ENCODE measurements at regions not wholly inside any gene's neighbourhood (a gene's known extent, or its start where the extent isn't known, plus 50 kb on each side); places are given as distances from the start of the nearest gene placed in this dataset.

- no peaks in the 10 kb centered on the region for H3K79me2 ChIP-seq (ENCODE audit: control insufficient read depth, insufficient read depth, low read length, poor library complexity)
These were observed 163.3 kb upstream of the IER5L start for GRCh38 chr9:129341171-129341986.

GRCh38 chr9:129340427-129341170, 162.5 kb upstream of the IER5L start:
- peaks cover 18 to 41% of the 10 kb centered on the region in 2 experiments for H3K4me1 ChIP-seq (ENCODE audit: control insufficient read depth in 1 of 2, insufficient read depth in 2 of 2, low read length in 2 of 2)
- H2BK5ac ChIP-seq (ENCODE audit: low read depth, low read length, poor library complexity), result no peak overlapping the region
- H3K4me2 ChIP-seq (ENCODE audit: low read length), result no peak overlapping the region
- H3K4me3 ChIP-seq (ENCODE audit: low read depth, low read length), result no peak overlapping the region
- H3K36me3 ChIP-seq (ENCODE audit: control insufficient read depth in 1 of 2, insufficient read depth in 2 of 2, low read length in 2 of 2), result no peaks in the 10 kb centered on the region
- WGBS (ENCODE audit: extremely low coverage, insufficient coverage, insufficient read length), result 100% methylated on average over 4 of the region's 15 CpGs
- peak overlapping the region; percentile 26 for H2BK120ac ChIP-seq (ENCODE audit: insufficient read depth, low read length, poor library complexity)
- DNase-seq, result no peak
- H3K4ac ChIP-seq (ENCODE audit: low read depth, low read length), result peak overlapping the region; percentile 31
- H2AK5ac ChIP-seq (ENCODE audit: low read length), result peak overlapping the region; percentile 35
- H3K23ac ChIP-seq (ENCODE audit: low read length), result peak overlapping the region; percentile 47
- H4K91ac ChIP-seq (ENCODE audit: low read depth, low read length), result peak overlapping the region; percentile 65
- H2AFZ ChIP-seq (ENCODE audit: insufficient read depth, low read length, poor library complexity), result no peak overlapping the region
- H3K14ac ChIP-seq (ENCODE audit: low read length), result no peak overlapping the region
- peak overlapping the region; percentile 81 for H2BK12ac ChIP-seq (ENCODE audit: low read length)
- no peak overlapping the region for H4K12ac ChIP-seq (ENCODE audit: low read depth, low read length)
- no peaks in the 10 kb centered on the region for H3K27me3 ChIP-seq (ENCODE audit: insufficient read depth, low read length)
- peak overlapping the region; percentile 1 for H4K8ac ChIP-seq (ENCODE audit: low read depth, low read length)
- H3K18ac ChIP-seq (ENCODE audit: low read length), result no peak overlapping the region
- peaks cover 39% of the 10 kb centered on the region for H3K79me1 ChIP-seq (ENCODE audit: low read length)
- H3K9ac ChIP-seq (ENCODE audit: low read length), result no peak overlapping the region
- peaks cover 5% of the 10 kb centered on the region for H3K9me3 ChIP-seq (ENCODE audit: insufficient read depth, low read depth, low read length)
- H3K27ac ChIP-seq (ENCODE audit: low read depth, low read length), result no peak overlapping the region
- H3K79me2 ChIP-seq (ENCODE audit: control insufficient read depth, insufficient read depth, low read length, poor library complexity), result no peaks in the 10 kb centered on the region

More at GRCh38 chr9:129341171-129341986, 163.3 kb upstream of the IER5L start:
- H2AK5ac ChIP-seq (ENCODE audit: low read length), result peak overlapping the region; percentile 35
- H3K4me2 ChIP-seq (ENCODE audit: low read length), result no peak overlapping the region
- H3K4me3 ChIP-seq (ENCODE audit: low read depth, low read length), result no peak overlapping the region
- H3K14ac ChIP-seq (ENCODE audit: low read length), result peak overlapping the region; percentile 4
- no CpG with 5 or more reads among the region's 30 CpGs for WGBS (ENCODE audit: extremely low coverage, insufficient coverage, insufficient read length)
- H3K4me1 ChIP-seq (ENCODE audit: control insufficient read depth in 1 of 2, insufficient read depth in 2 of 2, low read length in 2 of 2), result peaks cover 18 to 36% of the 10 kb centered on the region in 2 experiments
- H3K9ac ChIP-seq (ENCODE audit: low read length), result no peak overlapping the region
- peak overlapping the region; percentile 31 for H3K4ac ChIP-seq (ENCODE audit: low read depth, low read length)
- peak overlapping the region; percentile 26 for H2BK120ac ChIP-seq (ENCODE audit: insufficient read depth, low read length, poor library complexity)
- H2AFZ ChIP-seq (ENCODE audit: insufficient read depth, low read length, poor library complexity), result no peak overlapping the region
- H2BK12ac ChIP-seq (ENCODE audit: low read length), result peak overlapping the region; percentile 81
- peaks cover 5% of the 10 kb centered on the region for H3K9me3 ChIP-seq (ENCODE audit: insufficient read depth, low read depth, low read length)
- no peak overlapping the region for H3K27ac ChIP-seq (ENCODE audit: low read depth, low read length)
- H3K18ac ChIP-seq (ENCODE audit: low read length), result no peak overlapping the region
- H3K27me3 ChIP-seq (ENCODE audit: insufficient read depth, low read length), result no peaks in the 10 kb centered on the region
- H3K79me1 ChIP-seq (ENCODE audit: low read length), result peaks cover 33% of the 10 kb centered on the region
- H3K23ac ChIP-seq (ENCODE audit: low read length), result no peak overlapping the region
- H4K12ac ChIP-seq (ENCODE audit: low read depth, low read length), result no peak overlapping the region
- DNase-seq, result no peak
- no peak overlapping the region for H2BK5ac ChIP-seq (ENCODE audit: low read depth, low read length, poor library complexity)
- peak overlapping the region; percentile 1 for H4K8ac ChIP-seq (ENCODE audit: low read depth, low read length)
- peak overlapping the region; percentile 65 for H4K91ac ChIP-seq (ENCODE audit: low read depth, low read length)
- no peaks in the 10 kb centered on the region for H3K36me3 ChIP-seq (ENCODE audit: control insufficient read depth in 1 of 2, insufficient read depth in 2 of 2, low read length in 2 of 2)

- WGBS (ENCODE audit: extremely low coverage, insufficient coverage, insufficient read length), result 100% methylated on average over 3 of the region's 3 CpGs
- Histone ChIP-seq H3K9ac (ENCODE audit: low read length) (no peak overlapping the region), H3K4me1 (ENCODE audit: control insufficient read depth in 1 of 2, insufficient read depth in 2 of 2, low read length in 2 of 2) (peaks cover 23 to 47% of the 10 kb centered on the region in 2 experiments), H2BK120ac (ENCODE audit: insufficient read depth, low read length, poor library complexity) (peak overlapping the region; percentile 0), H3K9me3 (ENCODE audit: insufficient read depth, low read depth, low read length) (peaks cover 5% of the 10 kb centered on the region), H3K27ac (ENCODE audit: low read depth, low read length) (no peak overlapping the region), H3K18ac (ENCODE audit: low read length) (peak overlapping the region; percentile 7), H2AFZ (ENCODE audit: insufficient read depth, low read length, poor library complexity) (no peak overlapping the region), H3K79me1 (ENCODE audit: low read length) (peaks cover 46% of the 10 kb centered on the region), H4K91ac (ENCODE audit: low read depth, low read length) (peak overlapping the region; percentile 55), H3K4me3 (ENCODE audit: low read depth, low read length) (peak overlapping the region; percentile 45), H3K36me3 (ENCODE audit: control insufficient read depth in 1 of 2, insufficient read depth in 2 of 2, low read length in 2 of 2) (no peaks in the 10 kb centered on the region), H2BK5ac (ENCODE audit: low read depth, low read length, poor library complexity) (peak overlapping the region; percentile 7), H3K27me3 (ENCODE audit: insufficient read depth, low read length) (no peaks in the 10 kb centered on the region), H4K8ac (ENCODE audit: low read depth, low read length) (no peak overlapping the region), H2BK12ac (ENCODE audit: low read length) (peak overlapping the region; percentile 90), H3K14ac (ENCODE audit: low read length) (peak overlapping the region; percentile 22), H3K23ac (ENCODE audit: low read length) (peak overlapping the region; percentile 59), H3K79me2 (ENCODE audit: control insufficient read depth, insufficient read depth, low read length, poor library complexity) (peaks cover 3% of the 10 kb centered on the region), H2AK5ac (ENCODE audit: low read length) (peak overlapping the region; percentile 16), H3K4me2 (ENCODE audit: low read length) (no peak overlapping the region), H4K12ac (ENCODE audit: low read depth, low read length) (no peak overlapping the region), H3K4ac (ENCODE audit: low read depth, low read length) (no peak overlapping the region)
- DNase-seq, result no peak
These were observed 161.6 kb upstream of the IER5L start for GRCh38 chr9:129339539-129340157.

GRCh38 chr9:129338724-129339430, 160.8 kb upstream of the IER5L start:
- Histone ChIP-seq H3K9me3 (ENCODE audit: insufficient read depth, low read depth, low read length) (peaks cover 5% of the 10 kb centered on the region), H3K18ac (ENCODE audit: low read length) (peak overlapping the region; percentile 7), H3K4ac (ENCODE audit: low read depth, low read length) (peak overlapping the region; percentile 49), H3K9ac (ENCODE audit: low read length) (no peak overlapping the region), H2BK12ac (ENCODE audit: low read length) (peak overlapping the region; percentile 90), H3K79me2 (ENCODE audit: control insufficient read depth, insufficient read depth, low read length, poor library complexity) (peaks cover 5% of the 10 kb centered on the region), H4K91ac (ENCODE audit: low read depth, low read length) (peak overlapping the region; percentile 55), H3K4me2 (ENCODE audit: low read length) (no peak overlapping the region), H4K8ac (ENCODE audit: low read depth, low read length) (peak overlapping the region; percentile 31), H4K12ac (ENCODE audit: low read depth, low read length) (no peak overlapping the region), H3K27ac (ENCODE audit: low read depth, low read length) (peak overlapping the region; percentile 5), H3K23ac (ENCODE audit: low read length) (no peak overlapping the region), H3K79me1 (ENCODE audit: low read length) (peaks cover 49% of the 10 kb centered on the region), H2AFZ (ENCODE audit: insufficient read depth, low read length, poor library complexity) (no peak overlapping the region), H2AK5ac (ENCODE audit: low read length) (peak overlapping the region; percentile 65), H3K36me3 (ENCODE audit: control insufficient read depth in 1 of 2, insufficient read depth in 2 of 2, low read length in 2 of 2) (no peaks in the 10 kb centered on the region), H2BK5ac (ENCODE audit: low read depth, low read length, poor library complexity) (peak overlapping the region; percentile 22), H3K14ac (ENCODE audit: low read length) (peak overlapping the region; percentile 22), H2BK120ac (ENCODE audit: insufficient read depth, low read length, poor library complexity) (peak overlapping the region; percentile 50), H3K27me3 (ENCODE audit: insufficient read depth, low read length) (no peaks in the 10 kb centered on the region), H3K4me1 (ENCODE audit: control insufficient read depth in 1 of 2, insufficient read depth in 2 of 2, low read length in 2 of 2) (peaks cover 25 to 46% of the 10 kb centered on the region in 2 experiments), H3K4me3 (ENCODE audit: low read depth, low read length) (no peak overlapping the region)
- no peak for DNase-seq
- no CpG with 5 or more reads among the region's 19 CpGs for WGBS (ENCODE audit: extremely low coverage, insufficient coverage, insufficient read length)
